ENCODE measurements at regions not wholly inside any gene's neighbourhood (a gene's known extent, or its start where the extent isn't known, plus 50 kb on each side); places are given as distances from the start of the nearest gene placed in this dataset.
A peak's percentile ranks its signal among the peaks of the same experiment; 100 is the strongest.

DNA sequence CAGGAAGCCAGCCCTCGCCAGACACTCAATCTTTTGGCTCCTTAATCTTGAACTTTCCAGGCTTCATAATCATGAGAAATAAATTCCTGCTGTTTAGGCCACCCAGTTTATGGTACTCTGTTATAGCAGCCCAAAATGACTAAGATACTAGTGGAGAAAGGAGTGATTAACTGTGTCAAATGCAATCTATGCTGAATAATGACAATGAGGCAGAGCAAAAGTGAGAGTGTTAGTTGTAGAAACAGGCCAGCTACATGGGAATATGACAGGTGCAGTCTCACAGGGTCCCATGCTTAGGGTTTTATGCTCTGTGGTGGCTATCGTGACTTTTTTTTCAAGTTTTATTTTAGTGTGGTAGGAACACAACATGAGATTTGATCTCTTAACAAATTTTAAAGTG is 888.8 kb downstream of the TTLL7 start:
- Mint-ChIP-seq H3K36me3 (no peaks in the 10 kb centered on the region), H3K27ac (no peak overlapping the region), H3K4me1 (peaks cover 2% of the 10 kb centered on the region), H3K27me3 (ENCODE audit: low read depth) (no peaks in the 10 kb centered on the region), H3K9me3 (peaks cover 5% of the 10 kb centered on the region), H3K4me3 (no peak overlapping the region)
- TF ChIP-seq CTCF (IDR thresholded peaks at IDR 0.05; ENCODE audit: unreplicated experiment) = no peak
- no peak for DNase-seq (ENCODE audit: low spot score in 2 of 2, unreplicated experiment in 2 of 2)

DNA sequence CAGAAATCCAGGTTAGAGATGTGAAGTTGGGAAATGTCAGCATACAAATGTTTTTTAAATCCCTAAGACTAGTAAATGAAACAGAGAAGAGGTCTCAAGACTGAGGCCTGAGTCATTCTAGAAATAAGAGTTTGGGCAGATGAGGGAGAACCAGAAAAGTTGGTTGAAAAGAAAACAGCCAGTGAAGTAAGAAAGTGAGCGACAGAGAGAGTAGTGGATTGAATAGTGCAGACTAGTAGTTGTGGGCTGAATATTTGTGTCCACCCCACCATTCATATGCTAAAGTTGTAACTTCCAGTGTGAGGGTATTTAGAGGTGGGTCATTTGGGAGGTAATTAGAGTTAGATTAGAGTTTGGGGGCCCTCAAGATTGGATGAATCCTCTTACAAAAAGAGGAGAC is 889.2 kb downstream of the TTLL7 start:
- Mint-ChIP-seq H3K36me3 (no peaks in the 10 kb centered on the region), H3K27ac (no peak overlapping the region), H3K4me1 (peaks cover 2% of the 10 kb centered on the region), H3K4me3 (no peak overlapping the region), H3K9me3 (peaks cover 5% of the 10 kb centered on the region), H3K27me3 (ENCODE audit: low read depth) (no peaks in the 10 kb centered on the region)
- no peak for TF ChIP-seq CTCF (IDR thresholded peaks at IDR 0.05; ENCODE audit: unreplicated experiment)
- no peak for DNase-seq (ENCODE audit: low spot score in 2 of 2, unreplicated experiment in 2 of 2)

DNA sequence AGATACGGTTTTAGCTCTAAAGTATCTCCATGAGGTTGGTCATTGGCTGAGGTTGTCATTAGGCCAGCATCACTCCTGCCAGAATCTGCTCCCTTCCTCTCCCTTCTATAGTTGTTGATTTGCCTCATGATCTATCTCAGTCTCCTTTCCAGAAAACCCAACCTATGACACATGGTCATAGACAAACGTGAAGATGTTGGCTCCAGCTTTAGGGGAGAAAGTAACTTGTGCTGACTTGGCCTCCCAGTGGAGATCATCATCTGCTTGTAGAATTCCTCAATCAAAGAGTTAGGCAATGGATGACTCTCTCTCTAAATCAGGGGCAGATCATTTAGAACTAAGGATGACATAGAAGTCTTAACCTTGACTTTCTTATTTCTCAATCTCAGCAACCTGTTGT is 894.4 kb downstream of the TTLL7 start:
- Mint-ChIP-seq H3K36me3 (no peaks in the 10 kb centered on the region), H3K9me3 (no peaks in the 10 kb centered on the region), H3K4me3 (no peak overlapping the region), H3K4me1 (peaks cover 29% of the 10 kb centered on the region), H3K27ac (no peak overlapping the region), H3K27me3 (ENCODE audit: low read depth) (no peaks in the 10 kb centered on the region)
- no peak for DNase-seq (ENCODE audit: low spot score in 2 of 2, unreplicated experiment in 2 of 2)
- no peak for TF ChIP-seq CTCF (IDR thresholded peaks at IDR 0.05; ENCODE audit: unreplicated experiment)

DNA sequence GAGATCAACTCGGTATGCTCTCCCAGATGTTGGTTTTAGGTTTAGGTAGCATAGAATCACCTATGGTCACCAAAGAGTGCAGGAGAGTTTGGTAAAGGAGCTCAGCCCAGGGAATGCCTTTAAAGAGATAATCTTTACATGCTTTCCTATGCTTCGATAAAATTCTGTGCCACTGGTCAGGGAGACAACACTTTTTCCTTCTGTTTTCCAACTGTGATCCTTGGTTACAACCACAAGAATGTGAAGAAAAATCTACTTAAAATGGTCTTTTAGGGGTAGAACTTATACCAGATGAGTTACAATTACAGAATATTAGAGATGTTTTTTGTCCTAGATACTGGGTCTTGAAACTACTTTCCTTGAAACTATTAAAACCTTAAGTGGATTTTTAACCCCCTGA is 895.6 kb downstream of the TTLL7 start:
- no peak overlapping the region for H3K4me3 Mint-ChIP-seq
- DNase-seq (ENCODE audit: low spot score in 2 of 2, unreplicated experiment in 2 of 2) = no peak

GRCh38 chr1:83102630-83103071 is 896.3 kb downstream of the TTLL7 start:
- no peak overlapping the region for H3K4me3 Mint-ChIP-seq
- H3K36me3 Mint-ChIP-seq = no peaks in the 10 kb centered on the region
- H3K4me1 Mint-ChIP-seq = peaks cover 33% of the 10 kb centered on the region
- H3K9me3 Mint-ChIP-seq = no peaks in the 10 kb centered on the region
- no peaks in the 10 kb centered on the region for H3K27me3 Mint-ChIP-seq (ENCODE audit: low read depth)
- H3K27ac Mint-ChIP-seq = peak overlapping the region; percentile 14
- no peak for TF ChIP-seq CTCF (IDR thresholded peaks at IDR 0.05; ENCODE audit: unreplicated experiment)
- DNase-seq (ENCODE audit: low spot score in 2 of 2, unreplicated experiment in 2 of 2) = no peak

More for the DNA sequence above, 895.6 kb downstream of the TTLL7 start:
- peaks cover 33% of the 10 kb centered on the region for H3K4me1 Mint-ChIP-seq
- no peaks in the 10 kb centered on the region for H3K27me3 Mint-ChIP-seq (ENCODE audit: low read depth)
- no peaks in the 10 kb centered on the region for H3K9me3 Mint-ChIP-seq
- no peak overlapping the region for H3K27ac Mint-ChIP-seq
- no peak for TF ChIP-seq CTCF (IDR thresholded peaks at IDR 0.05; ENCODE audit: unreplicated experiment)
- H3K36me3 Mint-ChIP-seq = no peaks in the 10 kb centered on the region

DNA sequence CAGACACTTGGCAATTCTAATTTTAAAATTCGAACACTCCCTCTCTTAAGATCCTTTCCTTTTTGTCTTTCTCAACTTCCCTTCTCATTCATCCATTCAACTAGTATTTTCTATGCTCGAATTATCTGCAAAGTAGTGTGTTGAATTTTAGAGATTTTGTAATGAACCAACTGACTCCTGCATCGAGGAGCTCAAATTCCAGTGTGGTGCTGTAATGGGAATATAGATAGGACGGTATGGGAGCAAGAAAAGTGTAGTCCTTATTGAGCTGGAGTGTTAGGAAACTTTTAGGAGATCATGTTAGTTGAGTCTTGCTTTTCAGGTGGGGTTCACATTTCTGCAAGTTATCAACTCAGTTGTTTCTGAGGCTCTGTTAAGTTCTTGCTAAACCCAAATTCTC is 897.5 kb downstream of the TTLL7 start:
- Mint-ChIP-seq H3K27ac (no peak overlapping the region), H3K9me3 (peaks cover under 1% of the 10 kb centered on the region), H3K27me3 (ENCODE audit: low read depth) (no peaks in the 10 kb centered on the region), H3K36me3 (no peaks in the 10 kb centered on the region), H3K4me1 (peaks cover 33% of the 10 kb centered on the region), H3K4me3 (no peak overlapping the region)
- no peak for DNase-seq (ENCODE audit: low spot score in 2 of 2, unreplicated experiment in 2 of 2)
- no peak for TF ChIP-seq CTCF (IDR thresholded peaks at IDR 0.05; ENCODE audit: unreplicated experiment)
